ENCODE measurements at regions not wholly inside any gene's neighbourhood (a gene's known extent, or its start where the extent isn't known, plus 50 kb on each side); places are given as distances from the start of the nearest gene placed in this dataset.

GRCh38 chr2:129752176-129752575, 227.3 kb upstream of the RAB6C start:
- intact Hi-C loops (cut with micrococcal nuclease): no loop called here
- Histone ChIP-seq H3K4me3 (no peak overlapping the region), H3K27ac (ENCODE audit: extremely low read depth, low read depth, low read length) (no peak overlapping the region), H3K79me2 (ENCODE audit: control insufficient read depth, insufficient read depth, low read length) (no peaks in the 10 kb centered on the region), H4K20me1 (replicated peaks; ENCODE audit: control insufficient read depth, insufficient read depth, low read length) (peaks cover 4% of the 10 kb centered on the region; the same call in 1 of the 2 replicates), H3K4me2 (ENCODE audit: insufficient read depth, low read length) (no peak overlapping the region), H3K9me1 (ENCODE audit: control insufficient read depth, insufficient read depth, low read length) (no peaks in the 10 kb centered on the region), H3K9me3 (replicated peaks; ENCODE audit: control insufficient read depth, insufficient read depth, low read depth, low read length) (no peaks in the 10 kb centered on the region), H2AFZ (ENCODE audit: low read depth, low read length) (no peak overlapping the region), H3K4me1 (replicated peaks in 1 of 2; ENCODE audit: control insufficient read depth in 2 of 2, insufficient read depth in 2 of 2, low read length in 2 of 2) (no peaks in the 10 kb centered on the region), H3K9ac (ENCODE audit: insufficient read depth in 1 of 2, low read depth in 2 of 2, low read length in 2 of 2) (no peak overlapping the region), H3K36me3 (ENCODE audit: control insufficient read depth, insufficient read depth, low read length) (no peaks in the 10 kb centered on the region), H3K27me3 (ENCODE audit: control insufficient read depth in 2 of 2, insufficient read depth in 2 of 2, low read length in 2 of 2) (peaks cover 2 to 36% of the 10 kb centered on the region in 2 experiments; a peak in 4 of 5 replicates)
- ChIA-PET POLR2A (no interaction called here), CTCF (ENCODE audit: low intra/inter-chr PET ratio) (no interaction called here)
- BruUV-seq (replicated peaks): no TSS peak
- 4% methylated on average over 3 of the region's 3 CpGs for WGBS (ENCODE audit: insufficient coverage, low coverage, missing lambda C conversion rate)
- no peak for DNase-seq (ENCODE audit: extremely low read depth in 1 of 4, low spot score in 3 of 4)
- TF ChIP-seq PKNOX1 (IDR thresholded peaks at IDR 0.05): no peak
- no peak for FAIRE-seq
- in situ Hi-C loops (cut with MboI): no loop called here
- ATAC-seq: no peak

- Histone ChIP-seq H3K79me2 (ENCODE audit: control insufficient read depth, insufficient read depth, low read length) (no peaks in the 10 kb centered on the region), H2AFZ (ENCODE audit: low read depth, low read length) (no peak overlapping the region), H3K9ac (ENCODE audit: insufficient read depth in 1 of 2, low read depth in 2 of 2, low read length in 2 of 2) (no peak overlapping the region), H3K9me1 (ENCODE audit: control insufficient read depth, insufficient read depth, low read length) (no peaks in the 10 kb centered on the region), H3K9me3 (replicated peaks; ENCODE audit: control insufficient read depth, insufficient read depth, low read depth, low read length) (no peaks in the 10 kb centered on the region), H3K27ac (ENCODE audit: extremely low read depth, low read depth, low read length) (no peak overlapping the region), H3K4me2 (ENCODE audit: insufficient read depth, low read length) (no peak overlapping the region), H3K4me3 (no peak overlapping the region), H3K4me1 (replicated peaks in 1 of 2; ENCODE audit: control insufficient read depth in 2 of 2, insufficient read depth in 2 of 2, low read length in 2 of 2) (no peaks in the 10 kb centered on the region), H4K20me1 (replicated peaks; ENCODE audit: control insufficient read depth, insufficient read depth, low read length) (peaks cover 4% of the 10 kb centered on the region; the same call in 1 of the 2 replicates), H3K27me3 (ENCODE audit: control insufficient read depth in 2 of 2, insufficient read depth in 2 of 2, low read length in 2 of 2) (peaks cover 2 to 41% of the 10 kb centered on the region in 2 experiments; a peak in 4 of 5 replicates), H3K36me3 (ENCODE audit: control insufficient read depth, insufficient read depth, low read length) (no peaks in the 10 kb centered on the region)
- no peak for ATAC-seq
- no peak for DNase-seq (ENCODE audit: extremely low read depth in 1 of 4, low spot score in 3 of 4)
- CTCF ChIA-PET (ENCODE audit: low intra/inter-chr PET ratio): no interaction called here
- intact Hi-C loops (cut with micrococcal nuclease): no loop called here
- BruUV-seq (replicated peaks): no TSS peak
- WGBS (ENCODE audit: insufficient coverage, low coverage, missing lambda C conversion rate): under 1% methylated on average over 10 of the region's 10 CpGs
- no peak for TF ChIP-seq GABPA (tag; conservative IDR thresholded peaks at IDR 0.05; ENCODE audit: low read depth)
- no peak for TF ChIP-seq CLOCK (CRISPR knock-in tag; IDR thresholded peaks at IDR 0.05; ENCODE audit: borderline replicate concordance)
- no peak for TF ChIP-seq FOXO4 (CRISPR knock-in tag; IDR thresholded peaks at IDR 0.05)
- TF ChIP-seq ZNF41 (CRISPR knock-in tag; conservative IDR thresholded peaks at IDR 0.05): no peak
- no peak for TF ChIP-seq HNRNPK (IDR thresholded peaks at IDR 0.05; ENCODE audit: low read depth, low read length, poor library complexity, severe bottlenecking)
- POLR2A ChIA-PET: no interaction called here
- in situ Hi-C loops (cut with MboI): no loop called here
- FAIRE-seq: no peak
Observed at GRCh38 chr2:129752686-129753085, 226.8 kb upstream of the RAB6C start.
